Hepatocyte (in vitro differentiated cells): ENCODE measurements at regions not wholly inside any gene's neighbourhood (a gene's known extent, or its start where the extent isn't known, plus 50 kb on each side); places are given as distances from the start of the nearest gene placed in this dataset.

Experiments used
- CTCF ChIP-seq: fragments of 200-600 bp; sonication (generic); IDR thresholded peaks from 2 replicates; pipeline ENCODE4 v1.5.1; 2016; ENCODE audit warnings: antibody characterized with exemption, mild to moderate bottlenecking; ENCODE audit not compliant: poor library complexity
- EZH2 ChIP-seq: fragments of 200-600 bp; sonication (generic); IDR thresholded peaks from 2 replicates; pipeline ENCODE4 v1.6.1; 2016; ENCODE audit warnings: antibody characterized with exemption, mild to moderate bottlenecking, borderline replicate concordance

GRCh38 chr18:76558881-76559667 lies 64.0 kb upstream of the ZNF516 start:
- no peak for TF ChIP-seq CTCF
- TF ChIP-seq EZH2 = no peak
